H9 (cell line): ENCODE measurements at regions not wholly inside any gene's neighbourhood (a gene's known extent, or its start where the extent isn't known, plus 50 kb on each side); places are given as distances from the start of the nearest gene placed in this dataset.
"Not testable (repeated sequence)": the region's sequence is repeated elsewhere in the genome, so short reads cannot be mapped to it uniquely, and the experiment has no call there.

Source experiments
- DNase-seq: peaks from one replicate; pipeline ENCODE4 v3.0.0-alpha.2; 2017
- H2AFZ ChIP-seq: one replicate; pipeline ENCODE4 v1.6.1; 2013; ENCODE audit warnings: mild to moderate bottlenecking, low read length, control low read depth, moderate library complexity
- H2AK5ac ChIP-seq: 2 replicates; pipeline ENCODE4 v1.6.1; 2013; ENCODE audit warnings: low read length, control low read depth, mixed read lengths; ENCODE audit not compliant: insufficient read length
- H2BK120ac ChIP-seq: one replicate; pipeline ENCODE4 v1.6.1; 2013; ENCODE audit warnings: low read depth, mild to moderate bottlenecking, low read length, control low read depth, inconsistent platforms; ENCODE audit not compliant: poor library complexity, severe bottlenecking
- H2BK12ac ChIP-seq: 2 replicates; pipeline ENCODE4 v1.6.1; 2013; ENCODE audit warnings: low read length, control low read depth, mixed read lengths, low read depth; ENCODE audit not compliant: insufficient read length
- H2BK15ac ChIP-seq: 2 replicates; pipeline ENCODE4 v1.6.1; 2013; ENCODE audit warnings: low read depth, low read length, control low read depth
- H2BK20ac ChIP-seq: one replicate; pipeline ENCODE4 v1.6.1; 2013; ENCODE audit warnings: low read depth, mild to moderate bottlenecking, low read length, control low read depth, inconsistent platforms; ENCODE audit not compliant: poor library complexity, severe bottlenecking
- H2BK5ac ChIP-seq: 2 replicates; pipeline ENCODE4 v1.6.1; 2013; ENCODE audit warnings: low read length, control low read depth, mixed read lengths; ENCODE audit not compliant: insufficient read length
- H3K14ac ChIP-seq: 2 replicates; pipeline ENCODE4 v1.6.1; 2013; ENCODE audit warnings: low read length, control low read depth; ENCODE audit not compliant: insufficient read depth
- H3K18ac ChIP-seq: 2 replicates; pipeline ENCODE4 v1.6.1; 2013; ENCODE audit warnings: low read depth, mild to moderate bottlenecking, mixed read lengths, low read length, control low read depth; ENCODE audit not compliant: insufficient read length
- H3K23ac ChIP-seq: 2 replicates; pipeline ENCODE4 v1.6.1; 2013; ENCODE audit warnings: low read length, control low read depth, mixed read lengths, low read depth; ENCODE audit not compliant: insufficient read length
- H3K23me2 ChIP-seq: 2 replicates; pipeline ENCODE4 v1.6.1; 2013; ENCODE audit warnings: low read depth, mild to moderate bottlenecking, mixed read lengths, low read length, control low read depth; ENCODE audit not compliant: insufficient read length, poor library complexity, severe bottlenecking
- H3K27ac ChIP-seq: 2 replicates; pipeline ENCODE4 v1.5.1; 2013; ENCODE audit warnings: low read length, control low read depth, mixed read lengths, low read depth; ENCODE audit not compliant: insufficient read length
- H3K27me3 ChIP-seq: 2 replicates; pipeline ENCODE4 v1.6.1; 2013; ENCODE audit warnings: low read length, control low read depth, inconsistent platforms; ENCODE audit not compliant: insufficient read depth
- H3K4ac ChIP-seq: 2 replicates; pipeline ENCODE4 v1.6.1; 2013; ENCODE audit warnings: low read depth, mild to moderate bottlenecking, control low read depth, inconsistent platforms, low read length, moderate library complexity
- H3K4me1 ChIP-seq: 2 replicates; pipeline ENCODE4 v1.6.1; 2013; ENCODE audit warnings: low read length, control low read depth, inconsistent platforms; ENCODE audit not compliant: insufficient read depth
- H3K4me2 ChIP-seq: 2 replicates; pipeline ENCODE4 v1.6.1; 2013; ENCODE audit warnings: low read length, control low read depth, mixed read lengths; ENCODE audit not compliant: insufficient read length, insufficient read depth
- H3K56ac ChIP-seq: 2 replicates; pipeline ENCODE4 v1.6.1; 2013; ENCODE audit warnings: low read depth, mild to moderate bottlenecking, mixed read lengths, low read length, control low read depth; ENCODE audit not compliant: insufficient read length
- H3K79me1 ChIP-seq: 2 replicates; pipeline ENCODE4 v1.6.1; 2013; ENCODE audit warnings: low read depth, mild to moderate bottlenecking, moderate library complexity, low read length, control low read depth, inconsistent platforms; ENCODE audit not compliant: insufficient read depth, poor library complexity, severe bottlenecking
- H3K79me2 ChIP-seq: 2 replicates; pipeline ENCODE4 v1.6.1; 2013; ENCODE audit warnings: low read length, control low read depth, inconsistent platforms; ENCODE audit not compliant: insufficient read depth
- H3K9ac ChIP-seq: 2 replicates; pipeline ENCODE4 v1.6.1; 2013; ENCODE audit warnings: low read length, control low read depth, mixed read lengths; ENCODE audit not compliant: insufficient read length; ENCODE audit errors: extremely low read depth
- H3K9me3 ChIP-seq: one replicate; pipeline ENCODE4 v1.6.1; 2013; ENCODE audit warnings: low read depth, low read length, inconsistent platforms; ENCODE audit not compliant: control insufficient read depth
- H3T11ph ChIP-seq: one replicate; pipeline ENCODE4 v1.6.1; 2013; ENCODE audit warnings: mild to moderate bottlenecking, low read length, control low read depth, inconsistent platforms
- H4K20me1 ChIP-seq: one replicate; pipeline ENCODE4 v1.6.1; 2013; ENCODE audit not compliant: control insufficient read depth, insufficient read length, insufficient read depth
- H4K5ac ChIP-seq: 2 replicates; pipeline ENCODE4 v1.6.1; 2013; ENCODE audit warnings: low read depth, mild to moderate bottlenecking, mixed read lengths, low read length, control low read depth; ENCODE audit not compliant: insufficient read length
- H4K8ac ChIP-seq: replicated peaks from 2 replicates; pipeline ENCODE4 v1.6.1; 2013; ENCODE audit warnings: low read length, control low read depth, mixed read lengths, low read depth; ENCODE audit not compliant: insufficient read length
- H4K91ac ChIP-seq: 2 replicates; pipeline ENCODE4 v1.6.1; 2013; ENCODE audit warnings: low read depth, mild to moderate bottlenecking, moderate library complexity, mixed read lengths, low read length, control low read depth; ENCODE audit not compliant: insufficient read length
- H3K27ac Mint-ChIP-seq, 3 experiments: 2 replicates in 2 of 3; 3 replicates in 1 of 3; pipeline ENCODE4 v1.8.0; 2020 to 2021; ENCODE audit warnings: mixed read lengths in 3 of 3, mild to moderate bottlenecking in 1 of 3, moderate library complexity in 1 of 3
- H3K27me3 Mint-ChIP-seq: 2 replicates; pipeline ENCODE4 v1.8.0; 2021; ENCODE audit warnings: low read depth, mild to moderate bottlenecking, moderate library complexity, mixed read lengths
- H3K36me3 Mint-ChIP-seq, 3 experiments: 2 replicates in 2 of 3; 3 replicates in 1 of 3; pipeline ENCODE4 v1.8.0; 2020 to 2021; ENCODE audit warnings: low read depth in 3 of 3, mixed read lengths in 3 of 3; ENCODE audit not compliant: insufficient read depth in 1 of 3
- H3K4me1 Mint-ChIP-seq, 2 experiments: 2 replicates each; pipeline ENCODE4 v1.8.0; 2020; ENCODE audit warnings: mixed read lengths in 2 of 2
- H3K4me3 Mint-ChIP-seq, 2 experiments: 2 replicates in 1 of 2; 3 replicates in 1 of 2; pipeline ENCODE4 v1.8.0; 2020 to 2021; ENCODE audit warnings: mild to moderate bottlenecking in 2 of 2, mixed read lengths in 2 of 2, moderate library complexity in 1 of 2
- H3K9me3 Mint-ChIP-seq, 2 experiments: 2 replicates in 1 of 2; 3 replicates in 1 of 2; pipeline ENCODE4 v1.8.0; 2020; ENCODE audit warnings: mild to moderate bottlenecking in 2 of 2, mixed read lengths in 2 of 2, moderate library complexity in 1 of 2
- WGBS: extraction: QIAGEN DNeasy Blood & Tissue Kit; methylation state at CpG from one replicate; pipeline ENCODE4 v1.1.7; 2013; ENCODE audit warnings: missing lambda C conversion rate, low lambda C conversion rate, mixed read lengths; ENCODE audit not compliant: insufficient read length; ENCODE audit errors: extremely low coverage; 5-methylcytosine and 5-hydroxymethylcytosine counted together

DNA sequence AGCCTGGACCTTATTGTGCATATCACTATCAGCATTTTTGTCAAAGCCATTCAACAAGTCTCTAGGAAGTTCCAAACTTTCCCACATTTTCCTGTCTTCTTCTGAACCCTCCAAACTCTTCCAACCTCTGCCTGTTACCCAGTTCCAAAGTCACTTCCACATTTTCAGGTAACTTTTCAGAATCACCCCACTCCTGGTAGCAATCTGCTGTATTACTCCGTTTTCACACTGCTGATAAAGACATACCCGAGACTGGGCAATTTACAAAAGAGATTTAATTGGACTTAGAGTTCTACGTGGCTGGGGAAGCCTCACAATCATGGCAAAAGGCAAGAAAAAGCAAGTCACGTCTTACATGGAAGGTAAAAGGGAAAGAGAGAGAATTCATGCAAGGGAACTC is 293.4 kb downstream of the C11orf87 start:
- H2BK120ac ChIP-seq, DNase-seq, H3K27me3 ChIP-seq, H2BK20ac ChIP-seq, H3K27ac ChIP-seq, H3K4me1 ChIP-seq, H2AFZ ChIP-seq, H3K4me1 Mint-ChIP-seq, H3K9ac ChIP-seq, H3K4ac ChIP-seq, H4K91ac ChIP-seq, H3K79me1 ChIP-seq, H3K4me3 Mint-ChIP-seq, H2BK5ac ChIP-seq, H3K18ac ChIP-seq, H3K79me2 ChIP-seq, H3K9me3 ChIP-seq, H4K20me1 ChIP-seq, H3K27me3 Mint-ChIP-seq, H3K14ac ChIP-seq, H2BK12ac ChIP-seq, H3K4me2 ChIP-seq, H3K23me2 ChIP-seq, H3K56ac ChIP-seq, H4K5ac ChIP-seq, H3K23ac ChIP-seq, H2BK15ac ChIP-seq, H3T11ph ChIP-seq, H2AK5ac ChIP-seq, H4K8ac ChIP-seq, H3K27ac Mint-ChIP-seq: not testable (repeated sequence)
- peaks cover 10 to 19% (median 18%) of the 10 kb centered on the region in 3 experiments for H3K36me3 Mint-ChIP-seq
- WGBS, result no CpG with 5 or more reads among the region's 4 CpGs
- peaks cover 28 to 32% of the 10 kb centered on the region in 2 experiments for H3K9me3 Mint-ChIP-seq
